Transverse colon (tissue), 3 donors: ENCODE measurements at regions not wholly inside any gene's neighbourhood (a gene's known extent, or its start where the extent isn't known, plus 50 kb on each side); places are given as distances from the start of the nearest gene placed in this dataset.

ENCODE experiments used
- EP300 ChIP-seq: sonication (generic); formaldehyde crosslinking; IDR thresholded peaks from one replicate; pipeline ENCODE4 v1.6.1; 2017; ENCODE audit warnings: antibody characterized with exemption, low read depth
- POLR2A ChIP-seq: fragments of 450-650 bp; IDR thresholded peaks from one replicate; pipeline ENCODE4 v1.6.1; 2016; ENCODE audit warnings: antibody characterized with exemption, mild to moderate bottlenecking, moderate library complexity
- TF ChIP-seq, protein P1 (sequence below), 5 experiments: fragments of 200-600 bp in 3 of 5; fragments of 450-650 bp in 2 of 5; sonication (generic) in 3 of 5; IDR thresholded peaks; 1 replicate in 2 of 5; 2 replicates in 3 of 5; pipeline ENCODE4 v1.5.1; 2016 to 2017; ENCODE audit warnings: antibody characterized with exemption in 5 of 5, inconsistent platforms in 3 of 5, mild to moderate bottlenecking in 2 of 5, moderate library complexity in 1 of 5

DNA sequence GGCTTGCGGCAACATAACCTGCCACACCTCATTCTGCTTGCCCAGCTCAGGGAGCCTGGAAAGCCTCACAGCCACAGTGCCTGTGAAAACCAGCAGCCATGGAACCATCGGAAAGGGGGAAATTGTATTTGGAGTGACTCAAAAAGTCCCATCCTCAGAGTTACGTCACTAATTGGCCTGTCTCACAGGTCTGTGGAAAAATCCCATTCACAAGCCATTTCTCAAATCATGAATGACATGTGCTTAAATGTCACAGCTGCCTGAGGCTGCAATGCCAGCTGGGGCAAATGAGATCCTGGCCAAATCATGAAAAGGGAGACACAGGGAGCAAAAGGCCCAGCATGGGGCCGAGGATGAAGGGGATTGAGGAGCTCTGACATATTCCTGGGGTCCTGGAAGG, 486.9 kb upstream of the RAB6C start:
- TF ChIP-seq, protein P1, sequence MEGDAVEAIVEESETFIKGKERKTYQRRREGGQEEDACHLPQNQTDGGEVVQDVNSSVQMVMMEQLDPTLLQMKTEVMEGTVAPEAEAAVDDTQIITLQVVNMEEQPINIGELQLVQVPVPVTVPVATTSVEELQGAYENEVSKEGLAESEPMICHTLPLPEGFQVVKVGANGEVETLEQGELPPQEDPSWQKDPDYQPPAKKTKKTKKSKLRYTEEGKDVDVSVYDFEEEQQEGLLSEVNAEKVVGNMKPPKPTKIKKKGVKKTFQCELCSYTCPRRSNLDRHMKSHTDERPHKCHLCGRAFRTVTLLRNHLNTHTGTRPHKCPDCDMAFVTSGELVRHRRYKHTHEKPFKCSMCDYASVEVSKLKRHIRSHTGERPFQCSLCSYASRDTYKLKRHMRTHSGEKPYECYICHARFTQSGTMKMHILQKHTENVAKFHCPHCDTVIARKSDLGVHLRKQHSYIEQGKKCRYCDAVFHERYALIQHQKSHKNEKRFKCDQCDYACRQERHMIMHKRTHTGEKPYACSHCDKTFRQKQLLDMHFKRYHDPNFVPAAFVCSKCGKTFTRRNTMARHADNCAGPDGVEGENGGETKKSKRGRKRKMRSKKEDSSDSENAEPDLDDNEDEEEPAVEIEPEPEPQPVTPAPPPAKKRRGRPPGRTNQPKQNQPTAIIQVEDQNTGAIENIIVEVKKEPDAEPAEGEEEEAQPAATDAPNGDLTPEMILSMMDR (IDR thresholded peaks at IDR 0.05) = no peak
- TF ChIP-seq EP300 (no peak), POLR2A (no peak)
